ENCODE measurements at regions not wholly inside any gene's neighbourhood (a gene's known extent, or its start where the extent isn't known, plus 50 kb on each side); places are given as distances from the start of the nearest gene placed in this dataset.

GRCh38 chr5:57117596-57117995 is 56.3 kb upstream of the GPBP1 start:
- Mint-ChIP-seq H3K4me3 (no peak overlapping the region), H3K27ac (no peak overlapping the region), H3K9me3 (peaks cover 0 to 7% (median 1%) of the 10 kb centered on the region in 7 donors), H3K4me1 (no peaks in the 10 kb centered on the region), H3K27me3 (ENCODE audit: low read depth in 3 of 3) (peaks cover 0 to 2% (median 0%) of the 10 kb centered on the region in 3 donors), H3K36me3 (no peaks in the 10 kb centered on the region)
- Histone ChIP-seq H3K4me1 (ENCODE audit: control insufficient read depth in 1 of 2, insufficient read depth in 2 of 2, low read length in 2 of 2) (no peaks in the 10 kb centered on the region), H3K36me3 (replicated peaks in 1 of 2; ENCODE audit: control insufficient read depth in 1 of 2, insufficient read depth in 2 of 2, low read length in 2 of 2) (no peaks in the 10 kb centered on the region), H3K9ac (ENCODE audit: insufficient read depth, low read length, poor library complexity, severe bottlenecking) (no peak overlapping the region), H3K79me2 (ENCODE audit: insufficient read depth, low read length) (no peaks in the 10 kb centered on the region), H3K27me3 (ENCODE audit: control insufficient read depth in 2 of 2, insufficient read depth in 2 of 2, low read length in 2 of 2) (no peaks in the 10 kb centered on the region), H3K4me3 (replicated peaks in 1 of 3; ENCODE audit: low read depth in 2 of 3, low read length in 3 of 3) (no peak overlapping the region), H2AFZ (ENCODE audit: insufficient read depth, low read depth, low read length, poor library complexity, severe bottlenecking) (no peak overlapping the region), H3K4me2 (replicated peaks; ENCODE audit: extremely low read depth, low read length, poor library complexity, severe bottlenecking) (no peak overlapping the region), H3K9me3 (replicated peaks in 1 of 2; ENCODE audit: control insufficient read depth in 1 of 2, insufficient read depth in 1 of 2, low read length in 2 of 2) (no peaks in the 10 kb centered on the region), H4K20me1 (ENCODE audit: insufficient read depth, low read length) (no peaks in the 10 kb centered on the region), H3K27ac (ENCODE audit: low read depth in 1 of 2, low read length in 2 of 2) (no peak overlapping the region)
- DNase-seq, result no peak
- WGBS (ENCODE audit: insufficient coverage), result no CpG with 5 or more reads among the region's 1 CpG
- intact Hi-C loops (cut with micrococcal nuclease), result no loop called here
- TF ChIP-seq CTCF (IDR thresholded peaks at IDR 0.05), result no peak

GRCh38 chr5:57119031-57119430 is 54.8 kb upstream of the GPBP1 start:
- no peak for TF ChIP-seq CTCF (IDR thresholded peaks at IDR 0.05)

More at GRCh38 chr5:57119031-57119430, 54.8 kb upstream of the GPBP1 start:
- no peaks in the 10 kb centered on the region for H3K27me3 ChIP-seq (ENCODE audit: control insufficient read depth in 2 of 2, insufficient read depth in 2 of 2, low read length in 2 of 2)
- peaks cover 0 to 2% (median 2%) of the 10 kb centered on the region in 3 donors for H3K27me3 Mint-ChIP-seq (ENCODE audit: low read depth in 3 of 3)
- H3K4me1 ChIP-seq (ENCODE audit: control insufficient read depth in 1 of 2, insufficient read depth in 2 of 2, low read length in 2 of 2), result no peaks in the 10 kb centered on the region
- H3K79me2 ChIP-seq (ENCODE audit: insufficient read depth, low read length), result no peaks in the 10 kb centered on the region
- H3K36me3 Mint-ChIP-seq, result no peaks in the 10 kb centered on the region
- H3K9me3 Mint-ChIP-seq, result peaks cover 6 to 19% (median 14%) of the 10 kb centered on the region in 7 donors
- no peaks in the 10 kb centered on the region for H4K20me1 ChIP-seq (ENCODE audit: insufficient read depth, low read length)
- H3K4me1 Mint-ChIP-seq, result no peaks in the 10 kb centered on the region
- no peak overlapping the region for H2AFZ ChIP-seq (ENCODE audit: insufficient read depth, low read depth, low read length, poor library complexity, severe bottlenecking)
- intact Hi-C loops (cut with micrococcal nuclease), result no loop called here
- H3K4me3 Mint-ChIP-seq, result no peak overlapping the region
- no peak for DNase-seq
- peaks cover 0 to 13% of the 10 kb centered on the region in 2 donors for H3K9me3 ChIP-seq (replicated peaks in 1 of 2; ENCODE audit: control insufficient read depth in 1 of 2, insufficient read depth in 1 of 2, low read length in 2 of 2)
- no peak overlapping the region for H3K9ac ChIP-seq (ENCODE audit: insufficient read depth, low read length, poor library complexity, severe bottlenecking)
- no CpG with 5 or more reads among the region's 3 CpGs for WGBS (ENCODE audit: insufficient coverage)
- no peak overlapping the region for H3K4me2 ChIP-seq (replicated peaks; ENCODE audit: extremely low read depth, low read length, poor library complexity, severe bottlenecking)
- no peak overlapping the region for H3K27ac ChIP-seq (ENCODE audit: low read depth in 1 of 2, low read length in 2 of 2)
- H3K27ac Mint-ChIP-seq, result no peak overlapping the region
- H3K36me3 ChIP-seq (replicated peaks in 1 of 2; ENCODE audit: control insufficient read depth in 1 of 2, insufficient read depth in 2 of 2, low read length in 2 of 2), result no peaks in the 10 kb centered on the region
- no peak overlapping the region for H3K4me3 ChIP-seq (replicated peaks in 1 of 3; ENCODE audit: low read depth in 2 of 3, low read length in 3 of 3)

All from CD14-positive monocyte (primary cell).